NCI-H446 (cell line): ENCODE measurements at regions not wholly inside any gene's neighbourhood (a gene's known extent, or its start where the extent isn't known, plus 50 kb on each side); places are given as distances from the start of the nearest gene placed in this dataset.

Experiments used
- DNase-seq, 2 experiments: peaks; one replicate each; lab custom pipeline; 2025; lab: John Stamatoyannopoulos, UW

DNA sequence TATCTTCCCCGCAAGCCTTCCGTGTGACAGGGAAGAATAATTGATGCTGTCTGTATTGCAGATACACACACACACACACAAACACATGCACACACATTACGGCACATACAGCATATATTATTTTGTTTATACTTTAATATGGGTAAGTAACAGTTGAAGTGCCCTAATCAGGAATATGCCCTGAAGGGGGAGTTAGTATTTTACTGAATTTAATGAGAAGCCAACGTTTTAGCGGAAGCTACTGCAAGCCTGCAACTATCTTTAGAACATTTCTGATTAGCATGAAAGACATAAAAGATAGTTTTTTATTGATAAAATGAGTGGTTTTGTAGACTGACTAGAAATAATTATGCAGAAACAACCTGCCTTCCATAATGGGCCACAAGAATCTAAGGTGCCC lies 296.6 kb upstream of the SLCO3A1 start:
- no peak for DNase-seq

DNA sequence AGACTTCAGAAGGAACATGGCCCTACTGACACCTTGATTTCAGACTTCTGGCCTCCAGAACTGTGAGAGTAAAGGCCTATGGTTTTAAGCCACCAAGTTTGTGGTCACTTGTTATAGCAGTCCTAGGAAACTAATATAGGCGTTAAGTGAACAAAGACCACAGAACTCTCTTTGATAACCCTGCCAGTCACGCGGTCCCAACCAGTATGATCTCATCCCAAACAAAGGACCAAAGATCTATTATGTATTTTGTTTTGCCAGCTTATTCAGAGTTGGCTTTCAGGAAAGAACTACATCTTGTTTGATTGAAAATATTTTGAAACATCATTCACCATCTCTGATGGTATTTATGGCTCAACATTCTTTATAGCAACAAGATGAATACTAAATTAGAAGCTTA lies 294.4 kb upstream of the SLCO3A1 start:
- DNase-seq: no peak

DNA sequence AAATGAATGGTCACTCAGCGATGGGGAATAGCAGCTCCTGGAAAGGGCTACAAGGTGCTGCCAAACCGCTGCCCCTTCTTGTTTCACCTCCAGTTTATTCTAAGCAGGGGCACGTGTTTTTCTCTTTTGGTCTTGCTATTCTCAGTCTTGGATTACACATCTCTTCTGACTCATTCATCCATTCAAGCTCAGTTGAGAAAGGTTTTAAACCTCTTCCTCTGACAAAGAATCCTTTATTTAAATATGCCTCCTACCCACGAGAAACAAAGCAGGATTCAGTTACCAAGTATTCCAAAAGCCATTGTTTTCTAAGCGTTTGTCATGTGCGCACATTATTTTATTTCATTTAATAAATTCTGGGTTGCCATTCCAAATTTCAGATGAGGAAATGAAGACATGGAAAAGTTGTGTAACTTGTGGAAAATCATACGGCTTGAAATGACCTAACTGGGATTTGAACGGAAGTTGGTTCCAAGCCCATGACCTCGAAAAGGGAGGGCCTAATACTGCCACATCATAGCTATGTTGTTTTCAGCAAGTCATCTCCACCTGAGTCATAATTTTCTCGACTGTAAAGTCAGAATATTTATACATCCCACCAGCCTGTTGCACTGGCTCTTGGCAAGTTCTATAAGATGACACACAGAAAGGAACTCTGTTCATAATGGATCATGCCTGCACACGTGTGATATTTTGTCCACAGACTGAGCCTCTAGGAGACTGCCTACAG lies 292.0 kb upstream of the SLCO3A1 start:
- no peak for DNase-seq

DNA sequence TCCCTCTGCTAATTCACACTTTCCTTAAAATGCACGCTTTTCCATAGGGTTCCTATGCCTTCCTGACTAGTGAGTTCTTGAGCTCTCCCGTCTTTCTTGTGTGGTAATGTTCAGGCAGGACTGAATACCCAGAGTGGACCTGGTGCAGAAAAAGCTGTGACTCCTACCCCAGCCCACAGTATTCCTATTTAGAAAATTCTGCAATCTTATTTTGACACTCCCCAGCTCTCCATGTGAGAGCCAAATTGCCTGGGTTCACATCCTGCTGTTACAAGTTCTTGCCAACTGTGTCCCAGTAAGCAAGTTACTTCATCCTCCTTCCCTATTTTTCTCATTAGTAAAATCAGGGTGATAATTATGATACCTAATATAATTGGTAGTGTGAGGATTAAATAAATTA lies 290.8 kb upstream of the SLCO3A1 start:
- no peak for DNase-seq

DNA sequence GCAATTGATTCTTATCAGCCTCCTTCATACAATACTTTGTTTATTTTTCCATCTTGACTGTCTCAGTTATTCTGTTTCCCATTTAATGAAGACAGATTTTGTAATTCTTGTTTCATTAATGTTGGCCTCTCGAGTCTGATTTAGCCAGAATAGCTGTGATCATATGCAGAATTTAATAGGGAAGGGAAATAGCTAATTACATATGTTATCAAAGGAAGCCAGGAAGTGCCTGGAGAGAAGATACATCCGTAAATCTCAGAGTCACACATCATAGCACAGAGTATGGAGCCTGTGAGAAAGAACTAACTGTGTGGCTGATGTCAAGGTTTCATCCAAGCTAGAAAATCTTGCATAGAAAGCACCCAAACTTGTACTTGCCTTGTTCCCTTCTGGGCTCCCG lies 288.9 kb upstream of the SLCO3A1 start:
- no peak for DNase-seq

DNA sequence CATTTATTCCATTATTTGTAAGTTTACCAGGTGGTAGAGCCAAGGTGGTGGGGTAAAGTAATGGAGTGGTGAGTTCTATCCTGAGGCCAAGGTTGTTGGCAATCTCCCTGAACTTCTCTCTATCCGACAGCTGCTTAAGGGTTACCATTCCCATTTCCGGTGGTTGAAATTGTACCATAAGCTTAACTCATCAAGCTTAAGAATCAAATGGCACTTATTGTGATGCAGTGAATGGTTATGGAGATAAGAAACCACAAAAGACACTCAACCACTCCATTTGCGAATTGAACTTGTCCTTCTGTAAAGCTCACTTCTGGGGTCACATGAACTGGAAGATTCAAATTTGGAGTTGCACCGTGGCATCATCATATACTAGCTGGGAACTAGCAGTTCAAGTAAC lies 287.4 kb upstream of the SLCO3A1 start:
- no peak for DNase-seq

DNA sequence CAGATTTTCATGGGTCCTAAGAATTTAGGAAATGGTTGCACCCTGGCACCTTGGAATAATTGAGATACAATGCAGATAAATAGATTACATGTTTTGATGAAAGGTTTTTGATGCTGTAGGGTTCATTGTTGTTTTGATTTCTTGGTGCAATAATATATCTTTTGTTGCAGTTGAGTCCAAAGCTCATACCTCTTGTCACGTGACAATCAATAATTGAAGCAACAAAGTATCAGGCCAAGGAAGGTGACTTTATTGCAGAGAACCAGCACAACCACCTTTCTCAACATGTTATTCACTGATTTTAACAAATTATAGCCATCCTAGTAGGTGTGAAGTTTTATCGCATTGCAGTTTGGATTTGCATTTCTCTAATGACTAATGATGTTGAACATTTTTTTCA lies 285.5 kb upstream of the SLCO3A1 start:
- no peak for DNase-seq

DNA sequence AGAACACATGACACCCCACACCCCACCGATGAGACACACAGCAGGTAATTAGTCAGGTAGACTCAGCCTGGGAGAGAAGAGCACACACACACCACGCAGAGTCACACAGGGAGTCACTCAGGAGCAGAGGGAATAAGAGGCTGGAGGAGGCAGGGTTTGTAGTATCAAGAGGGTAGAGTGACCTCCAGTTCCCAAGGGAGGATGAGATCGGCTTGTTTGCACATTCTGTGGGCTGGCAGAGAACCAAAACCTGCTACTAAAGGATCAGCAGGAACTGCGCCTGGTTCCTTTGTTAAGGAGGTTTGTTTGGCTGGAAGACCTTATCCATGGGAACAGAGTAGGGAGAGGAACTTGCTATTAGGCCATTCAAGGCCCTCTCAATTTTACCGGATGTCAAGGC lies 281.4 kb upstream of the SLCO3A1 start:
- DNase-seq: peak in 1 of 2 experiments; percentile 49

DNA sequence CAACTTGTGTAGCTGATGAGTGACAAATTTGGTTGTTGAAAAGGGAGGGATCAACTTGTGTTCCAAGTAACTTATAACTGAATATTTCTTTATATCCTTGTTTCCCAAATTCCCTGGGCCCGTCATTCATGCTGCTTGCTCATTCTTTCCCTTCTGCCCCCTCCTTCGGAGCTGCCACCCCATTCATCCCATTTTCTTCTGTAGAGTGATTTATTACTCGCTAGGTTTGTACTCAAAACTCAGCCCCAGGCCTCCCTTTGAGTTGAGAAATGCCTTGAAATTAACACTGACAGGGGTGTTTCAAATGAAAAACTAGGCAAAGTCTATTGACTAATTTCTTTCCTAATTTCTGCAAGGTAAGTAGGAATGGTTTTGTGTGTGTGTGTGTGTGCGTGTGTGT lies 277.4 kb upstream of the SLCO3A1 start:
- DNase-seq: no peak

DNA sequence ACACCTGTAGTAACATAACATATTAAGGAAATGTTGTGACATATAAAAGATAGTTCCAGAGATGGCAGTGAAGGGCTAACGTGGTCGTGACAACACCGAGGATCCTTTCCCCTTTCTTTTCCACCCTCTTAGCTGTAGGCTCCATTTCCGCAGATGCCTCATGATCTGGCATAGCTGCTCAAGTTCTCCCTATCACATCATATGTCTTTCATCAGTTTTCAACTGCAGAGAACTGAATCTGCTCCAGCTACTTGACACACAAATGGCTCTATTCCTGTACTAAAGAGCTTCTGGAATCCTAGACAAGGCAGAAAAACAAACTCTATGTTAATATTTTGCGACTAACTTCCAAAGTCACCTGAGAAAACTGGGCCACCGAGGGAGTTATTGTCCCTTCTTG lies 275.0 kb upstream of the SLCO3A1 start:
- DNase-seq: no peak

DNA sequence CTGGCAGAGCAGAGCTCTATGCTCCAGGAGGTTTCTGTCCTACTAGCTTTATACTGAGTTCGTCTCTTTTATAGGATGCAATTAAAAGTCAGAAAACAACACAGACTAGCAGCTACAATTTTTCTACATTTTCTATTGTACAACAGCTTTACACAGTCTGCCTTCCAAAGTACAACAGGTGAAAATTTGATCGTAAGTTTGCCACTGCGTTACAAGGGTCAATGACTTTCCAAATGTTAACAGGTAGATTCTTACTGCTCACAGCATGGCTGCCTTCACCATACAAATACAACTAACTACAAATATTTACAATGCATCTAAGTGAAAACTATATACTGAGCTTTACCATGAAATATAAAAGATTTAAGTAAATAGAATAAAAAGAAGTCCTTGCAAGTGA lies 268.6 kb upstream of the SLCO3A1 start:
- DNase-seq: no peak

DNA sequence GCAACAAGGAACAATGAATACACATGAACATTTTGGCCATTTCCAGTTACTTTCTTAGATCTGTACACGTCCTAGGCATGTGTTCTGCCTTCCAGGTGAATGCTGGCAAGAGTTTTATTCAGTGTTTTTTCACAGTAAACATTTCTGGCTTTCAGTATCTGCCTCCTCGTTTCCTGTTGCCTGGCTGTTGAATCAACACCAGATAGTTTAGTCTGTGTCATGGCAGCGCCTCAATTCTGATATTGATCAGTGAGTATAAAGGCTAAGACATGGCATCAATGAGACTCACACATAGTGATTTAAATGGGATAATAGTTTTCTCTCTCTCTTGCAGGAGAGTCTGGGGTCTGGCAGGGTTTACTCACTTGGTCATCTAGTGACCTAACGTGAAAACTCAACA lies 266.9 kb upstream of the SLCO3A1 start:
- DNase-seq: no peak

DNA sequence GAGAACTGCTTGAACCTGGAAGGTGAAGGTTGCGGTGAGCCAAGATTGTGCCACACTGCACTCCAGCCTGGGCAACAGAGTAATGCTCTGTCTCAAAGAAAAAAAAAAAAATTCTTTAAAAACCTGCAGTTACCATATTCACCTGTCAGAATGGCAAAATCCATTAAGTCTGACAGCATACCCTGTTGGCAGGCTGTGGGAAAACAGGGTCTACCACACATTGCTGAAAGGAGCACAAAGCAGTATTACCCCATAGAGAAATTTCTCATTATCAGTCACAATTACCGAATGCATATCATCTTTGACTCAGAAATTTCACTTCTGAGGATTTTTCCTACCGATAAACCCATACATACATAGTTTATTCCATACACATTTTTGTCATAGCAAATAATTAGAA lies 264.1 kb upstream of the SLCO3A1 start:
- no peak for DNase-seq

DNA sequence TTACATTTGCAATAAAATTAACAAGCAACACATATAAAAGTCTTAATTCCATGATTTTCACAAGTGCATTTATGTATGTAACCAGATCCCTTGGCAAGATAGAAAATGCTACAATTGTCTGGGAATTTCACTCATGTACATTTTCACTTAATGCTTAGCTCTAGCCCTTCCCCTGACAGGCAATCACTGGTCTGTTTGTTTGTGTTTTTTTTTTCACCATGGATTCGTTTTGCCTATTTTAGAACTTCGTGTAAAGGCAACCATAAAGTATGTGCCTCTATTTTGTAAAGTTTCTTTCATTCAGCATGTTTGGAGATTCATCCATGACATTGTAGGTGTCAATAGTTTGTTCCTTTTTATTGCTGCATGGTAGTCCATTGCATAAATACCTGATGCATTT lies 260.9 kb upstream of the SLCO3A1 start:
- DNase-seq: no peak

DNA sequence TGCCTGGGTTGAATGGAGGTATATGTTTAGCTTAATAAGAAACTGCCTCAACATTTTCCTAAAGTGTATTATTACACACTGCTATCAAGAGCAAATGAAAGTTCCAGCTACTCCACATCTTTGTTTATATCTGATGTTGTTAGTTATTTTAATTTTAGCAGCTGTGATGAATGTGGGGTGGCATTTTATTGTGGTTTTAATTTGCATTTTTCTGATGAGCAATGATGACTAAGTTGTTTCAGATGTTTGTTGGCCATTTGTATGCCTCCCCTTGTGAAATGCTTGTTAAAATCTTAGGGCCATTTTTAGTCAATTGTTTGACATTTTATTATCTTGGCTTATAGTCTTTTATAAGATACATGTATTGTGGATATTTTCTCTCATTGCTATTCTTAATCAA lies 260.4 kb upstream of the SLCO3A1 start:
- no peak for DNase-seq

DNA sequence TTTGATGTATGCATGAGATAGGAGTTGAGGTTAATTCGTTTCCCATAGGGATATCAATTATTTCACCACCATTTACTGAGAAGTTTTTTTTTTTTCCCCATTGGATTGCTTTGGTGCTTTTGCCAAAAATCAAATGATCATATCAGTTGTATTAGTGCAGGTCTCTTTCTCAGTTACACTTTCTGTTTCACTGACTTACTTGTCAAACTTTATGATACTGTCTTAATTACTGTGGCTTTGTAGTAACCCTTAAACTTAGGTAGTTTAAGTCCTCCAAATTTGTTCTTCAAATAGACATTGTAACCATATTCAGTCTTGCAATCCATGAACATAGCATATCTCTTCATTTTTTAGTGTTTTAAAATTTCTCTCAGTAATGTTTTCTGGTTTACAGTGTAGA lies 259.9 kb upstream of the SLCO3A1 start:
- DNase-seq: no peak

DNA sequence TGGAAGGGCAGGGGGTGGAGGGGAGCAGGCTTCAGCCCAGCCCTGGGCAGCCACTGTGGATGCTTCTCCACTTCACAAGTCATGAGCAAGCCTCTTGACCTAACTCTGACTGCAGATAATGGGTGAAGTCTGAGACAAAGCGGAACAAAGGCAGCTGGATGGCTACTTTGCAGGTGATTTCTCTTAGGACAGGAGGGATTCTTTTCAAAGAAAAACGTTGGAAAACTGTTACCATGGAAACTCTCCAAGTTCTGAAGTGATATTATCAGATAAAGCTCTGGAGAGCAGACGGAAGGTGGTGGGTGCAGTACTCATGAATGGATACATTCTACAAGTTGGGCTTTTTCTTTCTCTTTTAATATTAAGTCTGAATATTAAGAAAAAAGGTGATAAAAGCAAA lies 254.2 kb upstream of the SLCO3A1 start:
- DNase-seq: no peak

DNA sequence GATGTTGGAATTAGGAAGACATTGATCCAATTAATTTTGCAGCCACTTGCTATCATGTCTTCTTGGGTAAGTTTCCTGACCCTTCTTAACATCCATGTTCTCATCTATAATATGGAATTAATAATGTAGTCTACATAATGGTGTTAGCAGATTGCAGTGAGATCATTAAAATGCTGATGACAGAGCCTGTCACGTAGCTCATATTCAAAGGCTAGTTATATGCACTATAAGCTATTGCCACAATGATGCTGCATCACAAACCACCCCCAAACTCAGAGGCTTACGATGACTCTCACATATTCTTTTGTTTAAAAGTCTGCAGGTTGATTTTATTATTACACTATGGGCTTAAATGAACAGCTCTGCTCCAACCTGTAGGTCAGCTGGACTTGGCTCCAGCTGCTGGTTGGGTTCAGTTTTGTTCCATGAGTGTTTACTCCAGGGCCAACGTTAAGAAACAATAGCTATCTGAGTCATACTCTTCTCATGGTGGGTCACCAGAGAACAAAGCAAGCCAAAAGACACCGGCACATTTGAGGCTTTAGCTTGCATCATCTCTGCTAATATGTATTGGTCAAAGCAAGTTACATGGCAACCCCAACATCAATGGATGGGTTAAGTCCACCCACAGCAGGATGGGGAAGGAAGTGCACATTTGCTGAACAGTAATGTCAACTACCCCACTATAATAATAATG lies 250.0 kb upstream of the SLCO3A1 start:
- no peak for DNase-seq

DNA sequence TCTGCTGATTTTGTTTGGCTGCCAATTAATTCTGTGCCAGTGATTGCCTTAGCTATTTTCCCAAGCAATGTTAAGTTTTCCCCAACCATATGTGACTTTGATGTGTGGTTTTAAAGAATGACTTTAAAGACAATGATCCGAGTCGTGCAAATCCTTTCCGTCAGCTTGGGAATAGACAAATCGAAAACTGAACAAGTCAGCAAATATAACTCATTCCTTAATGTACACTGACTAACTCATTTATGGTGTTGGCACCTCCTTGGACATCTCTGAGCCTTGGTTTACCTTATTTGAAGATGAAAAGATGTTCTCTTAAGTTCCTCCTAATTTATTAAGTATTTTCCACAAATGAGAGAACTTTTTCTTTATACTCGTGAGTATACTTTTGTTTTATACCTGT lies 249.4 kb upstream of the SLCO3A1 start:
- DNase-seq: no peak

DNA sequence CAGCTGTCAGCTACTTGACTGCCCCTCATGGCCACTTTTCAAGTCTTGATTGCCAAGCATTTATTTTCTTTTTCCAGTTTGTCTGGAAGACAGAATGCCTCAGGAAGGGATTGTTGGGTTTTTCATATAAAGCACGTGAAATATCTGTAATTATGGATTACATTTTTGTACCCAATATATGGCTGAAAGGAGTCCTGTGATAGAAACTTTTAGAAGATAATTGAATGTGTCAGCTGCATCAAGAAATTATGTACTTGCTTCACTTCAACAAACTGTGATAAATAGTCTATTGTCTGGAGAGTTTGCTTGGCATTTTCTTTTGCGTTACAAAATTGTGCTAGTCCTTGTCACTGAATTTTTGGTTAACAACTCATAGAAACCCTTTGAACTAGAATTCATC lies 247.9 kb upstream of the SLCO3A1 start:
- DNase-seq: no peak

DNA sequence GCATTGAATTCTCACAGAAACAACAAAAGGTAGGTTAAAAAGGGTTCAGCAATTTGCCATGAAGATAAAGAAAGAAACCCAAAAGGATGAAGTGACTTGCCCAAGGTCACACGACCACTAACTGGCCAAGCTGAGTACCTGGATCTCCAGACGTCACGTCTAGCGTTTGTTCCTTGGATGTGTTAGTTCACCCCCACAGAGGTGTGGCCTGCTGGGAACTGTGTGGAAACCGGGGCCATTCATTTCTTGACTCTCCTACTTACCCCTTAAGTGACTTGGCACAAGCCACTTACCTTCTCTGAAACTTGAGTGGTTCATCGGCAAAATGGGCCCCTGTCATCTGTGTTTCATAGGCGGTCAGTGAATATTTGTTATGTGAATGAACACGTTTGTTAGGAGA lies 244.3 kb upstream of the SLCO3A1 start:
- no peak for DNase-seq

DNA sequence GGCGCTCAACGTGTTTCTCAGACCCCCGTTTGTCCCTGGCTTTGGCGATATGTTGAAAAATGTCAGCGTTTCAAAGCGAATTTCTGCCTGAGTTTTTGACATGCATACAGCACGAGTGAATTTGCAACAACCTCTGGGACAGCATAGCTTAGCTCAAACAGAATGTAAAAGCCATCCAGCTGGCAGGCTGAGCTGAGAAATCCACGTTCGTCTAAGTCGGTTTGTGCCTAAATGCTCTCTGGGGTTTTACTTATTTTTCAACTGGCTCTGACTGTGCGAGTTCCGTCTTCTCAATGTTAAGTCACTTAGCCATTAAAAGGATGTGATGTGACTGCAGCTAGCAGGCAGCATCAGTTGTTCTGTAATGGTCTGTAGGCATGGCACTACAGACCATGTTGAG lies 243.5 kb upstream of the SLCO3A1 start:
- no peak for DNase-seq

DNA sequence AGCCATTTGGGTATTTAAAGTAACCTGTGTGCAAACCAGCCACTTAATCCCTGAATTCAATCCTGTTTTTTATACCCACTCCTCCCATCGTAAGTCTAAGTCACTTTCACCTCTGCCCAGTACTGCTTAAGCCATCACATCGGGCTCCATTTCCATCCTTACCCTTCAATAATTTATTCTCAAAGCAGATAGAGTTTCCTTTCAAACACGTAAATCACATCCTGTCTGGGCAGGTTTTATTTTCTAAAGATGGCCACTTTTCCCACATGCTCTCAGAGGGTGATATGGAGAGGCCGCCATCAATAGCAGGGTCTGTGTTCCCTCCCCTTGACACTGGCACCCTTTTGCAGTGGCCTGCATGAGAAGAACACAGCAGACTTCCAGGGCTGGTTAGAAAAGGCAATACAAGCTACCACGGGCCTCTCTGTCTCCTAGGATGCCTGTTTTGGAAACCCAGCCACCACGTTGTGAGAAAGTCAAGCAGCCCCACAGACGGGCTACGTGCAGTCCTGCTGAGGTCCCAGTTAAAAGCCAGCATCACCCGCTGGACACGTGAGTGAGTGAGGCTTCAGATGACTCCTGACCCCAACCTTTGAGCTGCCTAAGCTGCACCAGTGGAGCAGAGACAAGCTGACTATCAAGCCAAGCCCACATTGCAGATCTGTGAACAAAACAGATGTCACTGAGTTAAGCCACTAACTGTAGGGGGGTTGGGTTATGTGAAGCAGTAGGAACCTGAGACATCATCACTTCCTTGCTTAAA lies 241.8 kb upstream of the SLCO3A1 start:
- DNase-seq: no peak
